SU-DHL-6 (cell line): ENCODE measurements at regions not wholly inside any gene's neighbourhood (a gene's known extent, or its start where the extent isn't known, plus 50 kb on each side); places are given as distances from the start of the nearest gene placed in this dataset.

Experiments used
- H2AFZ ChIP-seq: fragments of 200-600 bp; sonication (generic); 2 replicates; pipeline ENCODE4 v1.6.1; 2014; ENCODE audit warnings: low read depth, mild to moderate bottlenecking, moderate library complexity, mixed read lengths, antibody characterized with exemption, low read length; ENCODE audit not compliant: severe bottlenecking
- H3F3A ChIP-seq: fragments of 200-600 bp; shearing (Covaris generic); 2 replicates; pipeline ENCODE4 v1.6.0; 2016; ENCODE audit warnings: antibody characterized with exemption, mild to moderate bottlenecking; ENCODE audit not compliant: insufficient read depth
- H3K27ac ChIP-seq: fragments of 200-600 bp; sonication (generic); 2 replicates; pipeline ENCODE4 v1.5.1; 2016; ENCODE audit warnings: low read depth, mild to moderate bottlenecking, low read length, moderate library complexity, mixed read lengths
- H3K27me3 ChIP-seq: fragments of 200-600 bp; sonication (generic), shearing (Covaris generic); 2 replicates; pipeline ENCODE4 v1.6.0; 2014; ENCODE audit warnings: mild to moderate bottlenecking, low read length
- H3K36me3 ChIP-seq: fragments of 200-600 bp; sonication (generic); 2 replicates; pipeline ENCODE4 v1.6.1; 2014; ENCODE audit warnings: mild to moderate bottlenecking, low read length, mixed read lengths
- H3K4me2 ChIP-seq: fragments of 300-600, 200-600 bp; shearing (Covaris generic), sonication (generic); 2 replicates; pipeline ENCODE4 v1.6.0; 2014; ENCODE audit warnings: low read length, low read depth, mild to moderate bottlenecking; ENCODE audit not compliant: poor library complexity, severe bottlenecking
- H3K4me3 ChIP-seq: fragments of 200-600 bp; sonication (generic); 2 replicates; pipeline ENCODE4 v1.5.1; 2014; ENCODE audit warnings: antibody characterized with exemption, low read length, mild to moderate bottlenecking, mixed read lengths; ENCODE audit not compliant: insufficient read depth, poor library complexity, severe bottlenecking
- H3K79me2 ChIP-seq: fragments of 200-600 bp; sonication (generic); 2 replicates; pipeline ENCODE4 v1.6.1; 2014; ENCODE audit warnings: mild to moderate bottlenecking, low read length, moderate library complexity; ENCODE audit not compliant: insufficient read depth
- H3K9ac ChIP-seq: fragments of 200-600 bp; sonication (generic); 2 replicates; pipeline ENCODE4 v1.7.0; 2014; ENCODE audit warnings: mild to moderate bottlenecking, low read length
- H3K9me2 ChIP-seq: fragments of 200-600 bp; sonication (generic); replicated peaks from 2 replicates; pipeline ENCODE4 v1.6.1; 2014; ENCODE audit warnings: low read length; ENCODE audit not compliant: insufficient read depth
- H3K9me3 ChIP-seq: fragments of 200-600 bp; sonication (generic); 2 replicates; pipeline ENCODE4 v1.6.1; 2014; ENCODE audit warnings: low read length, mixed read lengths; ENCODE audit not compliant: insufficient read depth
- H4K20me1 ChIP-seq: fragments of 200-600 bp; sonication (generic); 2 replicates; pipeline ENCODE4 v1.6.1; 2014; ENCODE audit warnings: low read depth, mild to moderate bottlenecking, antibody characterized with exemption, low read length, moderate library complexity, mixed read lengths
- CTCF ChIP-seq: fragments of 200-600 bp; sonication (generic); IDR thresholded peaks from one replicate; pipeline ENCODE4 v1.5.1; 2017; ENCODE audit warnings: antibody characterized with exemption, mild to moderate bottlenecking, low read length, moderate library complexity; ENCODE audit not compliant: insufficient read depth, poor library complexity, severe bottlenecking
- EZH2phosphoT487 ChIP-seq: fragments of 200-600 bp; sonication (generic), shearing (Covaris generic); conservative IDR thresholded peaks from 2 replicates; pipeline ENCODE4 v1.6.1; 2018; ENCODE audit warnings: mild to moderate bottlenecking, antibody characterized with exemption, low read length, moderate library complexity, mixed read lengths

- H3K9me3 ChIP-seq = no peaks in the 10 kb centered on the region
- TF ChIP-seq CTCF (no peak), EZH2phosphoT487 (no peak)
- no peak overlapping the region for H3K9ac ChIP-seq
- no peak overlapping the region for H3K27ac ChIP-seq
- H3K27me3 ChIP-seq = no peaks in the 10 kb centered on the region
- H4K20me1 ChIP-seq = no peaks in the 10 kb centered on the region
- H2AFZ ChIP-seq = no peak overlapping the region
- H3K79me2 ChIP-seq = no peaks in the 10 kb centered on the region
- H3F3A ChIP-seq = no peaks in the 10 kb centered on the region
- no peak overlapping the region for H3K4me3 ChIP-seq
- H3K9me2 ChIP-seq = no peaks in the 10 kb centered on the region
- no peaks in the 10 kb centered on the region for H3K36me3 ChIP-seq
- H3K4me2 ChIP-seq = no peak overlapping the region
Measured at GRCh38 chr2:103638978-103639377, 877.1 kb downstream of the TMEM182 start.

GRCh38 chr2:103656558-103656957 is 894.7 kb downstream of the TMEM182 start:
- H3K4me3 ChIP-seq = no peak overlapping the region
- H3K36me3 ChIP-seq = no peaks in the 10 kb centered on the region
- H3K79me2 ChIP-seq = no peaks in the 10 kb centered on the region
- no peaks in the 10 kb centered on the region for H3K9me3 ChIP-seq
- H3K9me2 ChIP-seq = no peaks in the 10 kb centered on the region
- H3K27me3 ChIP-seq = no peaks in the 10 kb centered on the region
- H3K27ac ChIP-seq = no peak overlapping the region
- H3K4me2 ChIP-seq = no peak overlapping the region
- TF ChIP-seq CTCF (no peak), EZH2phosphoT487 (no peak)
- no peak overlapping the region for H2AFZ ChIP-seq
- H3F3A ChIP-seq = no peaks in the 10 kb centered on the region
- no peak overlapping the region for H3K9ac ChIP-seq
- 0 out of 2 replicates have a peak, but pooled peaks cover 3% of the 10 kb centered on the region for H4K20me1 ChIP-seq

- Histone ChIP-seq H3F3A (no peaks in the 10 kb centered on the region), H3K9me3 (no peaks in the 10 kb centered on the region), H3K4me2 (no peak overlapping the region), H3K4me3 (no peak overlapping the region), H3K79me2 (no peaks in the 10 kb centered on the region), H3K9ac (no peak overlapping the region), H3K36me3 (no peaks in the 10 kb centered on the region), H3K27me3 (no peaks in the 10 kb centered on the region), H3K9me2 (no peaks in the 10 kb centered on the region), H4K20me1 (no peaks in the 10 kb centered on the region), H2AFZ (no peak overlapping the region), H3K27ac (no peak overlapping the region)
- no peak for TF ChIP-seq EZH2phosphoT487
- TF ChIP-seq CTCF = no peak
Measured at GRCh38 chr2:103660519-103660918, 898.7 kb downstream of the TMEM182 start.

- TF ChIP-seq CTCF = no peak
- TF ChIP-seq EZH2phosphoT487 = no peak
- H3K4me2 ChIP-seq = no peak overlapping the region
- no peaks in the 10 kb centered on the region for H3K9me2 ChIP-seq
- no peaks in the 10 kb centered on the region for H4K20me1 ChIP-seq
- H3K27ac ChIP-seq = no peak overlapping the region
- no peaks in the 10 kb centered on the region for H3K9me3 ChIP-seq
- no peak overlapping the region for H3K4me3 ChIP-seq
- H3K36me3 ChIP-seq = no peaks in the 10 kb centered on the region
- H3K79me2 ChIP-seq = no peaks in the 10 kb centered on the region
- no peak overlapping the region for H2AFZ ChIP-seq
- H3K27me3 ChIP-seq = no peaks in the 10 kb centered on the region
- H3F3A ChIP-seq = no peaks in the 10 kb centered on the region
- no peak overlapping the region for H3K9ac ChIP-seq
Measured at GRCh38 chr2:103660947-103661346, 899.1 kb downstream of the TMEM182 start.
